Bronchial epithelial cell (primary cell): ENCODE measurements at regions not wholly inside any gene's neighbourhood (a gene's known extent, or its start where the extent isn't known, plus 50 kb on each side); places are given as distances from the start of the nearest gene placed in this dataset.
A peak's percentile ranks its signal among the peaks of the same experiment; 100 is the strongest.
"Not testable (repeated sequence)": the region's sequence is repeated elsewhere in the genome, so short reads cannot be mapped to it uniquely, and the experiment has no call there.

Experiments used
- DNase-seq: peaks from one replicate; pipeline ENCODE4 v3.0.0-alpha.2; 2010; ENCODE audit warnings: low read depth
- FAIRE-seq: peaks from 2 replicates; lab custom pipeline; 2011; peaks lifted over from hg19 to GRCh38; lab: Jason Lieb, UNC
- H3K27me3 ChIP-seq: 2 replicates; pipeline ENCODE4 v1.5.1; 2011; ENCODE audit warnings: low read length; ENCODE audit not compliant: control insufficient read depth, insufficient read depth
- H3K36me3 ChIP-seq: 2 replicates; pipeline ENCODE4 v1.5.1; 2011; ENCODE audit warnings: low read length; ENCODE audit not compliant: control insufficient read depth, insufficient read depth
- H3K4me3 ChIP-seq: 2 replicates; pipeline ENCODE4 v1.5.1; 2011; ENCODE audit warnings: mild to moderate bottlenecking, low read depth, low read length, control low read depth
- CTCF ChIP-seq: IDR thresholded peaks from 2 replicates; pipeline ENCODE4 v1.5.1; 2011; ENCODE audit warnings: mild to moderate bottlenecking, moderate library complexity, low read length, control low read depth, inconsistent platforms; ENCODE audit not compliant: insufficient read depth, severe bottlenecking

- TF ChIP-seq CTCF: no peak
- no peaks in the 10 kb centered on the region for H3K27me3 ChIP-seq
- no peak for DNase-seq
- no peaks in the 10 kb centered on the region for H3K36me3 ChIP-seq
- H3K4me3 ChIP-seq: no peak overlapping the region
- no peak for FAIRE-seq
Measured at GRCh38 chr2:82027921-82028615, 1723.5 kb upstream of the LRRTM1 start.

- DNase-seq (no peak), FAIRE-seq (no peak)
- Histone ChIP-seq H3K36me3 (no peaks in the 10 kb centered on the region), H3K4me3 (no peak overlapping the region), H3K27me3 (no peaks in the 10 kb centered on the region)
- TF ChIP-seq CTCF: no peak
Measured at GRCh38 chr2:82023710-82024109, 1719.2 kb upstream of the LRRTM1 start.

GRCh38 chr2:82013641-82014040 is 1709.1 kb upstream of the LRRTM1 start:
- DNase-seq (no peak), FAIRE-seq (no peak)
- Histone ChIP-seq H3K4me3 (no peak overlapping the region), H3K36me3 (no peaks in the 10 kb centered on the region), H3K27me3 (no peaks in the 10 kb centered on the region)
- no peak for TF ChIP-seq CTCF

- H3K4me3 ChIP-seq: no peak overlapping the region
- no peaks in the 10 kb centered on the region for H3K27me3 ChIP-seq
- DNase-seq (peak; percentile 35), FAIRE-seq (no peak)
- H3K36me3 ChIP-seq: no peaks in the 10 kb centered on the region
- TF ChIP-seq CTCF: no peak
Measured at GRCh38 chr2:82007071-82007664, 1702.6 kb upstream of the LRRTM1 start.

- DNase-seq, H3K27me3 ChIP-seq, FAIRE-seq, H3K4me3 ChIP-seq, H3K36me3 ChIP-seq: not testable (repeated sequence)
Measured at GRCh38 chr2:82005889-82006288, 1701.3 kb upstream of the LRRTM1 start.

GRCh38 chr2:82001614-82002013 is 1697.1 kb upstream of the LRRTM1 start:
- no peak for TF ChIP-seq CTCF
- H3K4me3 ChIP-seq: no peak overlapping the region
- no peak for FAIRE-seq
- DNase-seq: no peak
- H3K36me3 ChIP-seq: no peaks in the 10 kb centered on the region
- H3K27me3 ChIP-seq: no peaks in the 10 kb centered on the region
